OCI-LY1 (cell line): ENCODE measurements at regions not wholly inside any gene's neighbourhood (a gene's known extent, or its start where the extent isn't known, plus 50 kb on each side); places are given as distances from the start of the nearest gene placed in this dataset.

Source experiments
- CTCF ChIP-seq: fragments of 200-600 bp; sonication (generic), shearing (Covaris generic); IDR thresholded peaks from 2 replicates; pipeline ENCODE4 v1.5.1; 2017; ENCODE audit warnings: mild to moderate bottlenecking, antibody characterized with exemption, low read length, moderate library complexity, mixed read lengths
- EZH2 ChIP-seq: fragments of 200-600 bp; sonication (generic), shearing (Covaris generic); IDR thresholded peaks from 2 replicates; pipeline ENCODE4 v1.8.0; 2017; ENCODE audit warnings: borderline replicate concordance, mixed run types, mild to moderate bottlenecking, antibody characterized with exemption, low read length, moderate library complexity, mixed read lengths

GRCh38 chr6:134725590-134725989 is 224.3 kb downstream of the ALDH8A1 start:
- TF ChIP-seq CTCF: no peak
- TF ChIP-seq EZH2: no peak
